ENCODE measurements at regions not wholly inside any gene's neighbourhood (a gene's known extent, or its start where the extent isn't known, plus 50 kb on each side); places are given as distances from the start of the nearest gene placed in this dataset.

DNA sequence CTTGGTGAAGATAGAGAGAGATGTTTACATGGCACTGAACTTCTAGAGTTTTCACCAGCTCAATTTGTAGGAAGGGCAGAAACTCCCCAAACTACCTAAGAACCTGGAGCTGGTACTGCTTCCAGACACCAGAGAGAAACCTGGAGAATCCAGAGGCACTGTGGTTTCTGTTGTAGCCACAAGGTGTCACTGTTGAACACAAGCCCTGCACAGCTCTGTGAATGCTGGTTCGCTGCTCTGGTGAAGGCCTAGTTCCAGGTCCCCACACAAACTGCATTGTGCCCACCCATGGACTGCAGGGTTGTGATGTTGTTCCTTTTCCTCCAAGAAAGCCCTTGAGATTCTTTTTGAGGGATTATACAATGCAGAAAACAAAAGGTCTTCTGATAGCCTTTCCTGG is 150.5 kb upstream of the HS6ST1 start:
- Histone ChIP-seq H3K36me3 (ENCODE audit: control insufficient read depth, insufficient read depth, low read length) (no peaks in the 10 kb centered on the region), H3K4me1 (no peaks in the 10 kb centered on the region), H3K27me3 (replicated peaks; ENCODE audit: control insufficient read depth, insufficient read depth, low read length) (no peaks in the 10 kb centered on the region), H3K9me3 (peaks cover 28% of the 10 kb centered on the region), H3K4me3 (ENCODE audit: low read depth, low read length) (no peak overlapping the region)
- intact Hi-C loops (cut with micrococcal nuclease; ENCODE audit: unreplicated experiment), result no loop called here
- Mint-ChIP-seq H3K4me3 (ENCODE audit: unreplicated experiment) (no peak overlapping the region), H3K27me3 (ENCODE audit: insufficient read depth, unreplicated experiment) (no peaks in the 10 kb centered on the region), H3K27ac (ENCODE audit: unreplicated experiment) (no peak overlapping the region), H3K4me1 (ENCODE audit: low read depth, unreplicated experiment) (no peaks in the 10 kb centered on the region), H3K36me3 (ENCODE audit: insufficient read depth, unreplicated experiment) (no peaks in the 10 kb centered on the region), H3K9me3 (ENCODE audit: unreplicated experiment) (peaks cover 15% of the 10 kb centered on the region)
- POLR2A ChIA-PET, result no interaction called here
- no TSS peak for BruUV-seq (replicated peaks)
- peak in 1 of 2 experiments; percentile 29 for DNase-seq
- CTCF ChIA-PET, result no interaction called here
- TF ChIP-seq, protein P1, sequence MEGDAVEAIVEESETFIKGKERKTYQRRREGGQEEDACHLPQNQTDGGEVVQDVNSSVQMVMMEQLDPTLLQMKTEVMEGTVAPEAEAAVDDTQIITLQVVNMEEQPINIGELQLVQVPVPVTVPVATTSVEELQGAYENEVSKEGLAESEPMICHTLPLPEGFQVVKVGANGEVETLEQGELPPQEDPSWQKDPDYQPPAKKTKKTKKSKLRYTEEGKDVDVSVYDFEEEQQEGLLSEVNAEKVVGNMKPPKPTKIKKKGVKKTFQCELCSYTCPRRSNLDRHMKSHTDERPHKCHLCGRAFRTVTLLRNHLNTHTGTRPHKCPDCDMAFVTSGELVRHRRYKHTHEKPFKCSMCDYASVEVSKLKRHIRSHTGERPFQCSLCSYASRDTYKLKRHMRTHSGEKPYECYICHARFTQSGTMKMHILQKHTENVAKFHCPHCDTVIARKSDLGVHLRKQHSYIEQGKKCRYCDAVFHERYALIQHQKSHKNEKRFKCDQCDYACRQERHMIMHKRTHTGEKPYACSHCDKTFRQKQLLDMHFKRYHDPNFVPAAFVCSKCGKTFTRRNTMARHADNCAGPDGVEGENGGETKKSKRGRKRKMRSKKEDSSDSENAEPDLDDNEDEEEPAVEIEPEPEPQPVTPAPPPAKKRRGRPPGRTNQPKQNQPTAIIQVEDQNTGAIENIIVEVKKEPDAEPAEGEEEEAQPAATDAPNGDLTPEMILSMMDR (IDR thresholded peaks at IDR 0.05; ENCODE audit: insufficient read depth in 1 of 2, low read depth in 1 of 2, low read length in 1 of 2, severe bottlenecking in 1 of 2, unreplicated experiment in 1 of 2), result peak; percentile 53 to 54

DNA sequence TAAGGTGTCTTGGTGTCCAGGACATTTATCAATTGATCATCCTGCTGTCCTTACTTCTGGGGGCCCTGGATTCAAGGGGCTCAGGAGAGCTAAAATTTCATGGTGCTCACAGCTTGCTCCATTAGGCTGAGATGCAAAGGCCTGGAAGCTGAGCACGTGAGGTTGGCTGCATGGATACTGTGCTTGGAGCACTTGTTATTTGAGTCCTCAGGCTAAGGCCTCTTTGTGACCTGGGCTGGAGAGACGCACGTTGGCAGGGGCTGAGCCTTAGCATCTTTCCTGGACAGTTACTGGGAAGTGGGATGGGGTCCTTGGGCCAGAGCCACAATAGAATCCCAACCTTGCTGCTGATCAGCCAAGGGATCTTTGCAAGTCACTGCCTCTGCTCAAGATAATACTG is 151.2 kb upstream of the HS6ST1 start:
- Histone ChIP-seq H3K9me3 (peaks cover 28% of the 10 kb centered on the region), H3K27me3 (replicated peaks; ENCODE audit: control insufficient read depth, insufficient read depth, low read length) (no peaks in the 10 kb centered on the region), H3K4me1 (no peaks in the 10 kb centered on the region), H3K4me3 (ENCODE audit: low read depth, low read length) (no peak overlapping the region), H3K36me3 (ENCODE audit: control insufficient read depth, insufficient read depth, low read length) (no peaks in the 10 kb centered on the region)
- peaks cover 15% of the 10 kb centered on the region for H3K9me3 Mint-ChIP-seq (ENCODE audit: unreplicated experiment)
- CTCF ChIA-PET, result no interaction called here
- POLR2A ChIA-PET, result no interaction called here
- no peak for DNase-seq
- BruUV-seq (replicated peaks), result no TSS peak
- no peaks in the 10 kb centered on the region for H3K4me1 Mint-ChIP-seq (ENCODE audit: low read depth, unreplicated experiment)
- no peaks in the 10 kb centered on the region for H3K36me3 Mint-ChIP-seq (ENCODE audit: insufficient read depth, unreplicated experiment)
- intact Hi-C loops (cut with micrococcal nuclease; ENCODE audit: unreplicated experiment), result no loop called here
- no peak overlapping the region for H3K27ac Mint-ChIP-seq (ENCODE audit: unreplicated experiment)
- H3K4me3 Mint-ChIP-seq (ENCODE audit: unreplicated experiment), result no peak overlapping the region
- TF ChIP-seq, protein P1 (IDR thresholded peaks at IDR 0.05; ENCODE audit: insufficient read depth in 1 of 2, low read depth in 1 of 2, low read length in 1 of 2, severe bottlenecking in 1 of 2, unreplicated experiment in 1 of 2), result no peak
- no peaks in the 10 kb centered on the region for H3K27me3 Mint-ChIP-seq (ENCODE audit: insufficient read depth, unreplicated experiment)

DNA sequence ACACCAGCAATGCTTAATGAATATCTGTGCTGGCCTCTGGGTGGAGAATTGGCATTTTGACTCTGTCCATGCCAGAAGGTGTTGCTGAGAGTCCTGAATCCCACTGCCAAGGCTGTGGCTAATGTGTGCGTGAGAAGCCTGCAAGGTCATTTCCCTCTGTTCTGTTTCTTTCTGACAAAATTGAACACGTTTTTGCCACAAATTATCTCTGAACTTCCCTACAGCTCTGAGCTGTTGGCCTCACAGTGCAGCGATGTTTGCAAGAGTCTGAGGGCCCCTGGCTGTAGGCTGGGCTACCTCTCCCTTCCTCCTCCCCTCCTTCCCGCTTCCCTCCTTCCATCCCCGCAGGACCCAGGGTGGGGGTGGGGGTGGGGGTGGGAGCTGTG is 154.1 kb upstream of the HS6ST1 start:
- Histone ChIP-seq H3K4me3 (ENCODE audit: low read depth, low read length) (no peak overlapping the region), H3K4me1 (no peaks in the 10 kb centered on the region), H3K36me3 (ENCODE audit: control insufficient read depth, insufficient read depth, low read length) (no peaks in the 10 kb centered on the region), H3K27me3 (replicated peaks; ENCODE audit: control insufficient read depth, insufficient read depth, low read length) (no peaks in the 10 kb centered on the region), H3K9me3 (peaks cover 28% of the 10 kb centered on the region)
- POLR2A ChIA-PET, result no interaction called here
- Mint-ChIP-seq H3K4me1 (ENCODE audit: low read depth, unreplicated experiment) (no peaks in the 10 kb centered on the region), H3K27me3 (ENCODE audit: insufficient read depth, unreplicated experiment) (no peaks in the 10 kb centered on the region), H3K36me3 (ENCODE audit: insufficient read depth, unreplicated experiment) (no peaks in the 10 kb centered on the region), H3K9me3 (ENCODE audit: unreplicated experiment) (peaks cover 11% of the 10 kb centered on the region), H3K4me3 (ENCODE audit: unreplicated experiment) (no peak overlapping the region), H3K27ac (ENCODE audit: unreplicated experiment) (no peak overlapping the region)
- no TSS peak for BruUV-seq (replicated peaks)
- CTCF ChIA-PET, result no interaction called here
- TF ChIP-seq, protein P1 (IDR thresholded peaks at IDR 0.05; ENCODE audit: insufficient read depth in 1 of 2, low read depth in 1 of 2, low read length in 1 of 2, severe bottlenecking in 1 of 2, unreplicated experiment in 1 of 2), result no peak
- intact Hi-C loops (cut with micrococcal nuclease; ENCODE audit: unreplicated experiment), result no loop called here
- DNase-seq, result no peak

Data from Caco-2 (cell line).